Gastrocnemius medialis (tissue), 4 donors: ENCODE measurements at regions not wholly inside any gene's neighbourhood (a gene's known extent, or its start where the extent isn't known, plus 50 kb on each side); places are given as distances from the start of the nearest gene placed in this dataset.

Experiments used
- CTCF ChIP-seq, 5 experiments: fragments of 450-650 bp in 3 of 5; fragments of 200-600 bp in 2 of 5; sonication (generic) in 2 of 5; IDR thresholded peaks in 4 of 5; conservative IDR thresholded peaks in 1 of 5; 1 replicate in 4 of 5; 2 replicates in 1 of 5; pipeline ENCODE4 v1.5.1; 2016 to 2019; ENCODE audit warnings: antibody characterized with exemption in 5 of 5, mild to moderate bottlenecking in 3 of 5, moderate library complexity in 3 of 5
- POLR2A ChIP-seq, 2 donors: fragments of 450-650 bp; IDR thresholded peaks; one replicate each; pipeline ENCODE4 v1.6.1; 2017; ENCODE audit warnings: antibody characterized with exemption in 2 of 2, mild to moderate bottlenecking in 2 of 2, moderate library complexity in 2 of 2

DNA sequence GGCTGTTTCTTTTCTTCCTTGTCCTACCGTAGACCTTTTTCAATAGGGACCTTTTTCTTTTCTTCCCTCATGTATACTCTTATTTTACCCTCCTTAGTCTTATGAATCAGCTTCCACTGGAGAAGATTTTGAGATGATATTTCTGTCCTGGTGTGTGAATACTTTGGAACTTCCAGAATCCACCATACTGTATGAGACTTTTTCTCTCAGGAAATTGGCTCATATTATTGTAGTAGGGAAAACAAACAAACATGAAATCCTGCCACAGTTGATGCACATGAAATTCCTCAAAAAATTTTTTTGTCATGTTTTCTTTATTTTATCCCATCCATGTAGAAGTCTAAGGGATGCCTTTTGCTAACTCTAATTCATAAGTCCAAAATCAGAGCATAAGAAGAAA lies 289.3 kb upstream of the PLSCR5 start:
- TF ChIP-seq CTCF (IDR thresholded peaks at IDR 0.05 in 4 of 5, conservative IDR thresholded peaks at IDR 0.05 in 1 of 5) (no peak), POLR2A (IDR thresholded peaks at IDR 0.05) (no peak)
